K562 (cell line): ENCODE measurements at regions not wholly inside any gene's neighbourhood (a gene's known extent, or its start where the extent isn't known, plus 50 kb on each side); places are given as distances from the start of the nearest gene placed in this dataset.

Source experiments
- POLR2AphosphoS2 ChIP-seq: IDR thresholded peaks from 2 replicates; pipeline ENCODE4 v1.6.1; 2012; ENCODE audit warnings: low read length, improper control_type of control experiment
- POLR2AphosphoS5 ChIP-seq: IDR thresholded peaks from 2 replicates; pipeline ENCODE4 v1.6.1; 2011; ENCODE audit warnings: mild to moderate bottlenecking, low read depth, low read length, moderate library complexity; ENCODE audit not compliant: control insufficient read depth, insufficient read depth
- SMARCB1 ChIP-seq: IDR thresholded peaks from 2 replicates; pipeline ENCODE4 v1.6.1; 2011; ENCODE audit warnings: improper control_type of control experiment, low read depth; ENCODE audit not compliant: insufficient read length
- UBTF ChIP-seq, 2 experiments: IDR thresholded peaks; 2 replicates each; pipeline ENCODE4 v1.6.1; 2012; ENCODE audit warnings: improper control_type of control experiment in 2 of 2, low read depth in 2 of 2, low read length in 2 of 2, borderline replicate concordance in 1 of 2
- YY1 ChIP-seq, 3 experiments: IDR thresholded peaks; 2 replicates each; pipeline ENCODE4 v1.6.1; 2011; ENCODE audit warnings: low read length in 2 of 3, mild to moderate bottlenecking in 2 of 3, moderate library complexity in 2 of 3, borderline replicate concordance in 1 of 3, control low read depth in 1 of 3, low read depth in 1 of 3; ENCODE audit not compliant: insufficient read depth in 3 of 3, insufficient replicate concordance in 2 of 3, control insufficient read depth in 1 of 3, insufficient read length in 1 of 3; ENCODE audit errors: extremely low read depth in 1 of 3
- TF ChIP-seq, protein P1 (sequence below), 3 experiments: IDR thresholded peaks in 2 of 3; conservative IDR thresholded peaks in 1 of 3; 2 replicates each; pipeline ENCODE4 v1.5.1; 2011 to 2012; ENCODE audit warnings: low read length in 3 of 3, mild to moderate bottlenecking in 3 of 3, control low read depth in 2 of 3, improper control_type of control experiment in 1 of 3, inconsistent platforms in 1 of 3, low read depth in 1 of 3, mixed read lengths in 1 of 3, moderate library complexity in 1 of 3; ENCODE audit not compliant: insufficient read depth in 2 of 3

DNA sequence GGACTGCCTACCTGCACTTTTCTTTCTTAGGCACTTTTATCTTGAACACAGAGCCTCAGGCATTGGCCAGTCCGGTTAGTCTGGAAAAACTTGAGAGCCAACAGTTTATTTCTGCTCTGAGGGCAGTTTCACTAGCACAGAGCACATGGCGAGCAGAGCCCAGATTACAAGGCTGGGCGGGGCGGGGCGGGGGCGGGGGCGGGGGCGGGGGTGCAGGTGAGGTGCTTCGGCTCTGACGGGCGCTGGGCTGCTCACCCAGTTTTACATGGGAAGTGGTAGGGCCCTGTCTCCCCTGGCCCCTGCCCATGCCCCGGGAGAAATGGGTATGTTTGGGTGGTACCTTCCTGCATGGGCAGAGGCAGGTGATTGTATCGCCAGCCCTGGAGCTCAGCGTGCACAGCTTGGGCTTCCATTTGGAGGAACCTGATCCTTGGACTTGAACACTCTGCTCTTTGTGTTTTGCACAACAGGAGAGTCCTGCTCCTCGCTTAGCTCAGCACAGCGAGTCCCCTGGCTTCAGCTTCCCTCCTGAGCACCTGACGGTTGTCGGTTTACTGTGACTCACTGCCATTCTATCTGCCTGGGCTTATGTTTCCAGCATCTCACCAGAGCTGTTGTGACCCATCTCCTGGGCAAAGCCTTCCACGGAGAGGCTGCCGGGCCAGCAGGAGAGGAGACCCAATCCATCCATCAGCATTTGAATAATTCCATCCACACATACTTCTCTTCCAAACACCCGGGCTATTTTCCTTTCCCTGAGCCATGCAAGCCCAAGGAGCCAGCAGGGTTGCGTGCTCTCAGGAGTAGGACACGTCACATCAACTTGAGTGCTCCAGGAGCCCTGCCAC, 108.5 kb downstream of the ARF6 start:
- TF ChIP-seq, protein P1, sequence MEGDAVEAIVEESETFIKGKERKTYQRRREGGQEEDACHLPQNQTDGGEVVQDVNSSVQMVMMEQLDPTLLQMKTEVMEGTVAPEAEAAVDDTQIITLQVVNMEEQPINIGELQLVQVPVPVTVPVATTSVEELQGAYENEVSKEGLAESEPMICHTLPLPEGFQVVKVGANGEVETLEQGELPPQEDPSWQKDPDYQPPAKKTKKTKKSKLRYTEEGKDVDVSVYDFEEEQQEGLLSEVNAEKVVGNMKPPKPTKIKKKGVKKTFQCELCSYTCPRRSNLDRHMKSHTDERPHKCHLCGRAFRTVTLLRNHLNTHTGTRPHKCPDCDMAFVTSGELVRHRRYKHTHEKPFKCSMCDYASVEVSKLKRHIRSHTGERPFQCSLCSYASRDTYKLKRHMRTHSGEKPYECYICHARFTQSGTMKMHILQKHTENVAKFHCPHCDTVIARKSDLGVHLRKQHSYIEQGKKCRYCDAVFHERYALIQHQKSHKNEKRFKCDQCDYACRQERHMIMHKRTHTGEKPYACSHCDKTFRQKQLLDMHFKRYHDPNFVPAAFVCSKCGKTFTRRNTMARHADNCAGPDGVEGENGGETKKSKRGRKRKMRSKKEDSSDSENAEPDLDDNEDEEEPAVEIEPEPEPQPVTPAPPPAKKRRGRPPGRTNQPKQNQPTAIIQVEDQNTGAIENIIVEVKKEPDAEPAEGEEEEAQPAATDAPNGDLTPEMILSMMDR (IDR thresholded peaks at IDR 0.05 in 2 of 3, conservative IDR thresholded peaks at IDR 0.05 in 1 of 3; ENCODE audit: insufficient read depth in 2 of 3, low read depth in 1 of 3, low read length in 3 of 3), result no peak
- no peak for TF ChIP-seq POLR2AphosphoS5
- TF ChIP-seq POLR2AphosphoS2, result no peak
- no peak for TF ChIP-seq SMARCB1
- TF ChIP-seq UBTF (IDR thresholded peaks at IDR 0.05; ENCODE audit: borderline replicate concordance in 1 of 2, low read depth in 2 of 2, low read length in 2 of 2), result no peak
- no peak for TF ChIP-seq YY1 (IDR thresholded peaks at IDR 0.05; ENCODE audit: borderline replicate concordance in 1 of 3, control insufficient read depth in 1 of 3, extremely low read depth in 1 of 3, insufficient read depth in 3 of 3, insufficient read length in 1 of 3, insufficient replicate concordance in 2 of 3, low read depth in 1 of 3, low read length in 2 of 3)
